SU-DHL-6 (cell line): ENCODE measurements at regions not wholly inside any gene's neighbourhood (a gene's known extent, or its start where the extent isn't known, plus 50 kb on each side); places are given as distances from the start of the nearest gene placed in this dataset.

Source experiments
- EZH2phosphoT487 ChIP-seq: fragments of 200-600 bp; sonication (generic), shearing (Covaris generic); conservative IDR thresholded peaks from 2 replicates; pipeline ENCODE4 v1.6.1; 2018; ENCODE audit warnings: mild to moderate bottlenecking, antibody characterized with exemption, low read length, moderate library complexity, mixed read lengths
- TF ChIP-seq, protein P1 (sequence below): fragments of 200-600 bp; sonication (generic); IDR thresholded peaks from one replicate; pipeline ENCODE4 v1.5.1; 2017; ENCODE audit warnings: antibody characterized with exemption, mild to moderate bottlenecking, low read length, moderate library complexity; ENCODE audit not compliant: insufficient read depth, poor library complexity, severe bottlenecking

GRCh38 chr12:29033519-29033918 is 115.6 kb upstream of the FAR2 start:
- TF ChIP-seq, protein P1, sequence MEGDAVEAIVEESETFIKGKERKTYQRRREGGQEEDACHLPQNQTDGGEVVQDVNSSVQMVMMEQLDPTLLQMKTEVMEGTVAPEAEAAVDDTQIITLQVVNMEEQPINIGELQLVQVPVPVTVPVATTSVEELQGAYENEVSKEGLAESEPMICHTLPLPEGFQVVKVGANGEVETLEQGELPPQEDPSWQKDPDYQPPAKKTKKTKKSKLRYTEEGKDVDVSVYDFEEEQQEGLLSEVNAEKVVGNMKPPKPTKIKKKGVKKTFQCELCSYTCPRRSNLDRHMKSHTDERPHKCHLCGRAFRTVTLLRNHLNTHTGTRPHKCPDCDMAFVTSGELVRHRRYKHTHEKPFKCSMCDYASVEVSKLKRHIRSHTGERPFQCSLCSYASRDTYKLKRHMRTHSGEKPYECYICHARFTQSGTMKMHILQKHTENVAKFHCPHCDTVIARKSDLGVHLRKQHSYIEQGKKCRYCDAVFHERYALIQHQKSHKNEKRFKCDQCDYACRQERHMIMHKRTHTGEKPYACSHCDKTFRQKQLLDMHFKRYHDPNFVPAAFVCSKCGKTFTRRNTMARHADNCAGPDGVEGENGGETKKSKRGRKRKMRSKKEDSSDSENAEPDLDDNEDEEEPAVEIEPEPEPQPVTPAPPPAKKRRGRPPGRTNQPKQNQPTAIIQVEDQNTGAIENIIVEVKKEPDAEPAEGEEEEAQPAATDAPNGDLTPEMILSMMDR, result no peak
- TF ChIP-seq EZH2phosphoT487, result no peak
